HUES6 (cell line): ENCODE measurements at regions not wholly inside any gene's neighbourhood (a gene's known extent, or its start where the extent isn't known, plus 50 kb on each side); places are given as distances from the start of the nearest gene placed in this dataset.

Source experiments
- H3K27ac ChIP-seq: 2 replicates; pipeline ENCODE4 v1.7.0; 2013; ENCODE audit warnings: low read depth, mild to moderate bottlenecking, low read length, inconsistent platforms
- H3K27me3 ChIP-seq: 2 replicates; pipeline ENCODE4 v1.6.1; 2013; ENCODE audit warnings: low read length; ENCODE audit not compliant: control insufficient read depth, insufficient read depth
- H3K36me3 ChIP-seq: 2 replicates; pipeline ENCODE4 v1.6.1; 2013; ENCODE audit warnings: low read length; ENCODE audit not compliant: control insufficient read depth, insufficient read depth
- H3K4me1 ChIP-seq: 2 replicates; pipeline ENCODE4 v1.6.1; 2013; ENCODE audit warnings: low read length; ENCODE audit not compliant: control insufficient read depth, insufficient read depth
- H3K4me3 ChIP-seq: 2 replicates; pipeline ENCODE4 v1.5.1; 2013; ENCODE audit warnings: low read depth, low read length
- H3K9ac ChIP-seq: one replicate; pipeline ENCODE4 v1.6.1; 2013; ENCODE audit warnings: mild to moderate bottlenecking, low read length
- H3K9me3 ChIP-seq: 2 replicates; pipeline ENCODE4 v1.6.1; 2013; ENCODE audit warnings: low read depth, low read length; ENCODE audit not compliant: control insufficient read depth, insufficient read depth

DNA sequence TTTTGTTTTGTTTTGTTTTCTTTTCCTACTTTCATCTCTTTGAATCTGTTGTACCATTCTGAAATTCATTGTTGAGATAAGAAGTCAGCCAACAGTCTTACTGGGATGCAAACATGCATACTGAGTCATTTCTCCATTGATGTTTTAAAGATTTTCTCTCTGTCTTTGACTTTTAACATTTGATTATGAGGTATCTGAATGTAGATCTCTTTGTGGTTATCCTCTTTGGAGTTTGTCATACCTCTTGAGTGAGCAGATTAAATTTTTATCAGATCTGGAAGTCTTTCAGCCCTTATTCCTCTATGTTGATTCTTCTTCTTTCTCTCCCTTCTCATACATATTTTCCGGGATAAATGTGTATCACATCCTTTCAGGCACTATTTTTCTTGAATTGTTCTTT, 406.9 kb upstream of the NCAM2 start:
- Histone ChIP-seq H3K9ac (no peak overlapping the region), H3K27ac (no peak overlapping the region), H3K27me3 (no peaks in the 10 kb centered on the region), H3K36me3 (no peaks in the 10 kb centered on the region; the same call in 1 of the 2 replicates), H3K9me3 (peaks cover 10% of the 10 kb centered on the region), H3K4me1 (no peaks in the 10 kb centered on the region; the same call in 1 of the 2 replicates), H3K4me3 (no peak overlapping the region)

DNA sequence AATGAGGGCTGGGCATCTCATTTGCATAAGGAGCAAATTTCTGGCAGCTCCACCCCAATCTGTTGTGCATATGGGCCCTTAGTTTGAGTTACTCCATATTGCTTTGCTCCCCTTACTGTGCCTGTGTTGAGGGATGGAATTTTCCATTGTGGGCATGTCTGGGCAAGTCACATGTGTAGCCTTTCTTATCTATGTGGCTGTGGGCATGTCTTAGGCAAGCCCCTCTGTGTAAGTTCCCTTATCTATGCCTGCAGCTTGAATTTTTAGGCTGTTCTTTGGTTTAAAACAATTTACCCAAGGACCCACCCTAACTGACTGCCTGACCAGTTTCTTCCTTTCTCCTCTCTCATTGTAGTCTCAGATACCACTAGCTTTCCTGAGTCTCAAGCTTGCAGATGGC, 405.7 kb upstream of the NCAM2 start:
- Histone ChIP-seq H3K9ac (no peak overlapping the region), H3K36me3 (no peaks in the 10 kb centered on the region; the same call in 1 of the 2 replicates), H3K27me3 (no peaks in the 10 kb centered on the region), H3K27ac (peak overlapping the region; percentile 77), H3K4me3 (no peak overlapping the region), H3K4me1 (no peaks in the 10 kb centered on the region; the same call in 1 of the 2 replicates), H3K9me3 (peaks cover 10% of the 10 kb centered on the region)

DNA sequence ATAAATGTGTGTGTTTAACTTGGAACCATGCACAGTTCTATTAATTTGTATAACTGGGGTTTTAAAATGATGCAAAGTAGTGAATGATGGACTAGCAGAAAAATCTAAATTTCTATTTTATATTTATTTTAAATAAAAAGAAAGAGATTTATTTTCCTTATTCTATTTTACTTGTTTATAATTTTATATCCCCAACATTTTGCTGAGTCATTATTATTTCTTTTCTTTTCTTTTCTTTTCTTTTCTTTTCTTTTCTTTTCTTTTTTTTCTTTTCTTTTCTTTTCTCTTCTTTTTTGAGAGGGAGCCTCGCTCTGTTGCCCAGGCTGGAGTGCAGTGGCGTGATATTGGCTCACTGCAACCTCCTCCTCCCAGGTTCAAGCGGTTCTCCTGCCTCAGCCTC, 395.0 kb upstream of the NCAM2 start:
- Histone ChIP-seq H3K27ac (no peak overlapping the region), H3K9ac (no peak overlapping the region), H3K4me3 (no peak overlapping the region), H3K4me1 (no peaks in the 10 kb centered on the region), H3K27me3 (no peaks in the 10 kb centered on the region), H3K9me3 (no peaks in the 10 kb centered on the region), H3K36me3 (no peaks in the 10 kb centered on the region)

DNA sequence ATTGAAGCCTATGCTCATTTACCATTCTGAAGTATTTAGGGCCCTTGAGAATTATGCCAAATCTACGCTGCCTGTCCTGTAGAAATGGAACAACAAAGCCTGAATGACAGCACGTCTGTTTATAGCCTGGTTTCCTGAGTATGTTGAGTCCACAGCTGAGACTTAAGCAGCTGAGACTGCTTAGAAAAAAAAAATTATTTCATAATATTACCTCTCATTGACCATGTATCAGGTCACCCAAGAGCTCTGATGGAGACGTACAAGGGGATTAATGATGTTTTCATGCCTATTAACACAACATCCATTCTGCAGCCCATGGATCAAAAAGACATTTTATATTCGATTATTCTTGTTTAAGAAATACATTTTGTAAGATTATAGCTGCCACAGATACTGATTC, 387.2 kb upstream of the NCAM2 start:
- no peak overlapping the region for H3K4me3 ChIP-seq
- no peaks in the 10 kb centered on the region for H3K9me3 ChIP-seq
- peaks cover 36% of the 10 kb centered on the region for H3K27me3 ChIP-seq
- no peak overlapping the region for H3K27ac ChIP-seq
- H3K9ac ChIP-seq: no peak overlapping the region
- H3K4me1 ChIP-seq: no peaks in the 10 kb centered on the region
- no peaks in the 10 kb centered on the region for H3K36me3 ChIP-seq

DNA sequence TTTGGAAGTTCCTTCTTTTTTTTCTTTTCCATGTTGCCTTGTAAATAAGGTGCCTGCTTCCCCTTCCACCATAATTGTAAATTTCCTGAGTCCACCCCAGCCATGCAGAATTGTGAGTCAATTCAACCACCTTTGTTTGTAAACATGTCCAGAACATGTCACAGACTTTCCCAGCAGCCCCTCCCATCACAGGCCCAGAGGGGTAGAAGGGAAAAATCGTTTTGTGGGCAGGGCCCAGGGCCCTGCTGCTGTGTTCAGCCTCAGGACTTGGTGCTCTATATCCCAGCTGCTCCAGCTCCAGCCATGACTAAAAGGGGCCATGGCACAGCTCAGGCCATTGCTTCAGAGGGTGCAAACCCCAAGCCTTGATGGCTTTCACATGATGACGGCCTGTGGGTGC, 384.6 kb upstream of the NCAM2 start:
- Histone ChIP-seq H3K4me1 (peaks cover 3% of the 10 kb centered on the region; the same call in 1 of the 2 replicates), H3K9me3 (no peaks in the 10 kb centered on the region), H3K27me3 (peaks cover 62% of the 10 kb centered on the region), H3K9ac (no peak overlapping the region), H3K36me3 (no peaks in the 10 kb centered on the region), H3K27ac (no peak overlapping the region), H3K4me3 (no peak overlapping the region)

DNA sequence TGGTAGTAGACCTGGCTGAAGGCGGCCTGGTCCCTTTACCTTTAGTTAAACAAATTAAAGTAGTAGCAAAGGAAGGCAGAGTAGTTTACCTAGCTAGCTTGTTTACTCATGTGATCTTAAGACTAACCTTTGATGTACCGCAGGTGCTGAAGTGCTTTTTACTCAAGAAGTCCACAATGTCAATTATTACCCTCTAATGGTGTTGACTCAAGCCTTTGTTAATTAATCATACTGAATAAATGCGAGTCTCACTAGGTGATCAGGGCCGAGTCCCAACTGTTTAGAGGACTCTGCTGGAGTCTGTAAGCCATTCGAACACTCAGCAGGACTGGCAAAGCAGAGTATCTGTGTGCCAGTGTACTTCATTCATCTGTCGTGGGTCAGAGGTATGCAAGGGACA, 381.1 kb upstream of the NCAM2 start:
- peaks cover 3% of the 10 kb centered on the region; the same call in 1 of the 2 replicates for H3K4me1 ChIP-seq
- H3K27me3 ChIP-seq: peaks cover 79% of the 10 kb centered on the region
- no peak overlapping the region for H3K9ac ChIP-seq
- H3K9me3 ChIP-seq: no peaks in the 10 kb centered on the region
- no peaks in the 10 kb centered on the region for H3K36me3 ChIP-seq
- H3K4me3 ChIP-seq: no peak overlapping the region
- no peak overlapping the region for H3K27ac ChIP-seq

DNA sequence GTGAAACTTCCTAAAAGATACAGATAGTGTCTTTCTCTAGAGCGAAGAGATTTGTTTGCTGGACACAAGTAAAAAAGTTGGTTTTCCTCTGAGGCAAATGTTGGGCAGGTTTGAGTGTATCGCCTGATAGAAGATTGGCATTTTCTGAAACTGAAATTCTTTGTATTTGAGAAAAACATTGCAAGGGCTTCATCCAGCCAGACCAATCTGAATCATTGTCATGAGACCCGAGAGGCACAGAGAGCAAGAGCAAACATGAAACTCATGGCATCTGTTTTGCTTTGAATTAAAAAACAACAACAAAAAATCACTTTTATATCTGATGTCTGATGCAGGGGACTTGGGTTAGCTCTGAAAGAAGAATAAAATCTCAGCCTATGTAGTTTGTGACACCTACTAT, 379.3 kb upstream of the NCAM2 start:
- Histone ChIP-seq H3K9me3 (peaks cover 14% of the 10 kb centered on the region), H3K9ac (no peak overlapping the region), H3K36me3 (no peaks in the 10 kb centered on the region), H3K27me3 (peaks cover 72% of the 10 kb centered on the region), H3K4me3 (no peak overlapping the region), H3K27ac (no peak overlapping the region), H3K4me1 (peaks cover 3% of the 10 kb centered on the region; the same call in 1 of the 2 replicates)

DNA sequence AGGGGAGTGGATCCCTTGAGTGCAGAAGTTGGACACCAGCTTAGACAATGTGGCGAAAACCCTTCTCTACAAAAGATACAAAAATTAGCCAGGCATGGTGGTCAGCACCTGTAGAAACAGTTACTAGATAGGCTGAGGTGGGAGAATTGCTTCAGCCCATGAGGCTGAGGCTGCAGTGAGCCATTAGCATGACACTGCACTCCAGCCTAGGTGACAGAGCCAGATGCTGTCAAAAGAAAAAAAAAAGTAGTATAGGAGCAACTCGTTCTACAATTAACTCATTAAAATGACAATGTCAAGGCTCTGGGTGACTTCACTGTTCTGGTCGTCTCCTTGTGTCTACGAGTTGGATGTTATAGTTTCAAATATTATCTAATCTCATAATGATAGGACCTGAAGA, 370.6 kb upstream of the NCAM2 start:
- no peaks in the 10 kb centered on the region for H3K36me3 ChIP-seq
- H3K9ac ChIP-seq: no peak overlapping the region
- no peak overlapping the region for H3K27ac ChIP-seq

DNA sequence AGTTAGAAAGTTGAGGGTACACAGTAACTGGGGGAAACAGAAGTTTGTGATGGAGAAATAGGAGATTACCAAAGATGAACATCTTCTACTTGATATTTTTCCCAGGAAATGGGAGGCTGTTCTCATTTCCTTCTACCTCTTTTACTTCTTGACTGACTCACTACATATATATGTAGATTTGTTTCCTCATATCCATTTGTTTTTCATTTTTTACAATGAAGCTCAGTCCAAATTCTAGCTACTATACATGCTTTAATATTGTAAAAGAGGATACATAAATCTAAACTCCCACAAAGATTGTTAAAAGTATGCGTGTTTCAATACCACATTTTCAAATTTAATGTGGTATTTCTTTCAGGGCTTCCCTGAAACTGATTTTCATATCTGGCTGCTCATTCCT, 366.6 kb upstream of the NCAM2 start:
- no peak overlapping the region for H3K9ac ChIP-seq
- H3K9me3 ChIP-seq: no peaks in the 10 kb centered on the region

More for the DNA sequence above, 370.6 kb upstream of the NCAM2 start:
- Histone ChIP-seq H3K27me3 (no peaks in the 10 kb centered on the region), H3K9me3 (peaks cover 22% of the 10 kb centered on the region), H3K4me3 (no peak overlapping the region; the same call in 1 of the 2 replicates), H3K4me1 (peaks cover 8% of the 10 kb centered on the region)

DNA sequence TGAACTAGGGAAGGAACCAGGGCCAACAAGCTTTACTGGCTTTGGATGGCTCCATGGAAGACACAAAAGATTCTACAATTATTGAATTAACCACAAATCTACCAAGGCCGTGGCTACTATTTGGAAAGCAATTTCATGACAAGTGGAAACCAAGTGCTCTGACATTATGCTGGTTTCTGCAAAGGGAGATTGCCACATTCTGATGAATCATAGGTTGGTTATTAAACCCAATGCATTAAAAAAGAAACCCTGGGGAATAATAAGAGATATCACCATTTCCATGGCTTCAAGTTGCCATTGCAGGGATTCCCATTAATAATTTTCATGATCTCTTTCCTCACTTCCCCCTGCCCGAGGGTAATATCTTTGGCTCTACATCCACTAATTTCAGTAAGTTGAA, 359.2 kb upstream of the NCAM2 start:
- H3K27me3 ChIP-seq: no peaks in the 10 kb centered on the region; the same call in 1 of the 2 replicates
- H3K4me3 ChIP-seq: no peak overlapping the region
- no peaks in the 10 kb centered on the region for H3K9me3 ChIP-seq
- H3K9ac ChIP-seq: no peak overlapping the region
- H3K27ac ChIP-seq: no peak overlapping the region
- H3K4me1 ChIP-seq: no peaks in the 10 kb centered on the region
- no peaks in the 10 kb centered on the region for H3K36me3 ChIP-seq

More for the DNA sequence above, 366.6 kb upstream of the NCAM2 start:
- Histone ChIP-seq H3K27ac (no peak overlapping the region), H3K4me3 (no peak overlapping the region), H3K4me1 (peaks cover 8% of the 10 kb centered on the region), H3K27me3 (no peaks in the 10 kb centered on the region; the same call in 1 of the 2 replicates), H3K36me3 (no peaks in the 10 kb centered on the region)

DNA sequence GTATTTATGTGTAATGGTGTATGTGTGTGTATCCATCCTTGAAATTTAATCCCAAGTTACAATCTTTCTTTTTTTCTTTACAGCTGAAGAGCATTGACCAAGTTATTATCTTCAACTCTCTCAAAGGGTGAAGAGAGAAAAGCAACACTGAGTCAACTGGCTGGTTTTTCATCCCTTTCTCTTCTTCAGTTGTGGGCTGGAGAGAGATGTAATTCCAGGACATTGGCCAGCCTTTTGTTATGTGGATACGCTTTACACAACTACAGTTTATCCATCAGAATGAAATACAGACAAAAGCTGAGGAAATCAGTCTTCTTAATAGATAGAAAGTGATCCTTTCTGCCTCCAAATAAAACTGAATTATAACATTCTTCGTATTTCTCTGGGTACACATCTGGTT, 357.0 kb upstream of the NCAM2 start:
- H3K9ac ChIP-seq: no peak overlapping the region
- no peaks in the 10 kb centered on the region for H3K27me3 ChIP-seq
- no peaks in the 10 kb centered on the region for H3K4me1 ChIP-seq
- no peak overlapping the region for H3K4me3 ChIP-seq
- no peak overlapping the region for H3K27ac ChIP-seq
- H3K36me3 ChIP-seq: no peaks in the 10 kb centered on the region
- H3K9me3 ChIP-seq: peaks cover 12% of the 10 kb centered on the region

DNA sequence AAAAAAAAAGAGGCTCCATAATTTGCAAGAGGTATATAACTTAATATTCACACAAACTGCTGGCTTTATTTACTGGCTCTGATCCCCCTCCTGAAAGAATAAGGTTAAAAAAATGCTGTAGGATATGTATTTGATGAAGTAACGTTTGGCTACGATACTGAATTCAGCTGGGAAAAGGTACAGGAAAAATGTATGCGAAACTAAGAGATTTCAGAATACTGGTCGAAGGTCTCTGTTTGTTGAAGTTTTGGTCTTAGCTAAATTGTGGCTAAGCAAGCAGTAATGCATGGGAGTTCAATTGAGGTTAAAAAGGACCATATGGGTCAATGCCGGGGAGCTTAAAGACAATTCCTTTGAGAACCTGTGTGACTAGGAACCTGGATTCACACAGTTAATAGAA, 355.5 kb upstream of the NCAM2 start:
- no peaks in the 10 kb centered on the region for H3K36me3 ChIP-seq
- no peaks in the 10 kb centered on the region for H3K27me3 ChIP-seq
- no peak overlapping the region for H3K27ac ChIP-seq
- H3K9me3 ChIP-seq: peaks cover 17% of the 10 kb centered on the region
- H3K4me1 ChIP-seq: no peaks in the 10 kb centered on the region
- H3K4me3 ChIP-seq: no peak overlapping the region
- H3K9ac ChIP-seq: no peak overlapping the region
